Type B pancreatic cell (in vitro differentiated cells): ENCODE measurements at regions not wholly inside any gene's neighbourhood (a gene's known extent, or its start where the extent isn't known, plus 50 kb on each side); places are given as distances from the start of the nearest gene placed in this dataset.

Source experiments
- DNase-seq: peaks from one replicate; pipeline ENCODE4 v3.0.0; 2021; ENCODE audit warnings: mixed read lengths; ENCODE audit not compliant: unreplicated experiment; ENCODE audit errors: extremely low spot score
- H3K27ac Mint-ChIP-seq: 2 replicates; pipeline ENCODE4 v1.8.0; 2021; ENCODE audit warnings: mild to moderate bottlenecking, mixed read lengths
- H3K27me3 Mint-ChIP-seq: 2 replicates; pipeline ENCODE4 v1.8.0; 2021; ENCODE audit warnings: mixed read lengths
- H3K36me3 Mint-ChIP-seq: 2 replicates; pipeline ENCODE4 v1.8.0; 2021; ENCODE audit warnings: mixed read lengths
- H3K4me1 Mint-ChIP-seq: one replicate; pipeline ENCODE4 v1.8.0; 2021; ENCODE audit warnings: mixed read lengths; ENCODE audit not compliant: unreplicated experiment
- H3K4me3 Mint-ChIP-seq: 2 replicates; pipeline ENCODE4 v1.8.0; 2021; ENCODE audit warnings: mild to moderate bottlenecking, mixed read lengths
- H3K9me3 Mint-ChIP-seq: 2 replicates; pipeline ENCODE4 v1.8.0; 2021; ENCODE audit warnings: mixed read lengths
- CTCF ChIP-seq: fragments of 200-600 bp; sonication (generic); conservative IDR thresholded peaks from 2 replicates; pipeline ENCODE4 v1.5.0; 2021; ENCODE audit warnings: antibody characterized with exemption, mild to moderate bottlenecking

- H3K4me1 Mint-ChIP-seq, result no peaks in the 10 kb centered on the region
- H3K4me3 Mint-ChIP-seq, result no peak overlapping the region
- H3K36me3 Mint-ChIP-seq, result no peaks in the 10 kb centered on the region
- no peak for DNase-seq
- H3K27me3 Mint-ChIP-seq, result peaks cover 53% of the 10 kb centered on the region
- H3K27ac Mint-ChIP-seq, result no peak overlapping the region
- no peak for TF ChIP-seq CTCF
- H3K9me3 Mint-ChIP-seq, result no peaks in the 10 kb centered on the region
These were observed 64.7 kb upstream of the CISTR start for GRCh38 chr12:53816360-53817020.

DNA sequence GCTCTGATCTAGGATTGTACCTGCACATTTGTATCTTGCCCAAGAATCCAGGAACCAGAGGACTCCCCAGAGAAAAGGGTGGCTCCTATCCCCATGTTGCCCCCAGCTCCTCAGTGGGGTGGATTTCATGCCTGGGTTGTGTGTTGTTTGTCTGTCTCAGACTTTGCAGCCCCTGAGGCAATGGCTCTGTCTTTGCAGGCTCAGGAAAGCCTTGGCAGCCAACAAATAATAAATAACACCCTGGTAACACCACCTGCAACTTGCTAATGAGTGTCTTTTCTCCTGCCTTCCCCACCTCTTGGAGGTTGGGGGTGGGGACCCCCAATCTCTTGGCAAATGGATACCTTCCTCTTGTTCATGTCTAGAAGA is 65.2 kb upstream of the CISTR start:
- H3K27me3 Mint-ChIP-seq, result peaks cover 58% of the 10 kb centered on the region
- DNase-seq, result no peak
- no peak overlapping the region for H3K27ac Mint-ChIP-seq
- no peaks in the 10 kb centered on the region for H3K36me3 Mint-ChIP-seq
- no peak for TF ChIP-seq CTCF
- H3K4me1 Mint-ChIP-seq, result no peaks in the 10 kb centered on the region
- no peak overlapping the region for H3K4me3 Mint-ChIP-seq
- no peaks in the 10 kb centered on the region for H3K9me3 Mint-ChIP-seq

DNA sequence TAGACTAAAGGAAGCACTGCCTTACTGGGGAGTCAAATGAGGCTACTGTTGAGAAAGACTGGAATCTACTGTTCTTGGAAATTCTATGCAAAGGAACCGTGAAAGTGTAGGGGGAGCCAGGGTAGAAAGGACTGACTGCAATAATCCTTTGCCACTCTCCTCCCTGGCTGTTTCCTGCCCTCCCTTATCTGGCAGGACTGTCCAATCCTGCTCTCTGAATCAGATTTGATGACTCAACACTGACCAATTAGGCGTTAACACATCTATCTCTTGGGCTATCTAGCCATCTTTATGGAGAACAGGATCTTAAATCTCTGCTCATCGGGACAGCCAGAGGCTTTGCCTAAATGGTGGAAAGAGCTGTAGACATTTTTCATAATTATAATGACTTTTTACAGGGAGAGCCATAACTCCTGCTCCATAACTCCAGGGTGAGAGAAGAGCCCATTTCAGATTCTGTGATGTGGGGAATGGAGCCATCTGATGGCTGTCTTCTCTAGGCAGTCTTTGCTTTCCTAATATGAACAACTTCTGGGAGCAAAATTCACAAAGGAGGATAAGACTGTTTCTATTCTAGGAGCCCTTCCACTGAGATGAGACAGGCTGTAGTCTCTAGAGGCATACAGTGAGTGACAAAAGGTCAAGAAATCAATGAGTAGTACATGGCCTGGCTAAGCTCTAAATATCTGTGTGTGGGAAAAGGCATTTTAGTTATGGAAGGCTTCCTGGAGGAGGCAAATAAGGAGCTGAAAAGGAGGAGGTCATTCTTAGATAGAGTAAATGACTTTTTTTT is 68.9 kb upstream of the CISTR start:
- Mint-ChIP-seq H3K4me1 (no peaks in the 10 kb centered on the region), H3K9me3 (no peaks in the 10 kb centered on the region), H3K36me3 (no peaks in the 10 kb centered on the region), H3K4me3 (no peak overlapping the region), H3K27ac (no peak overlapping the region), H3K27me3 (peaks cover 87% of the 10 kb centered on the region)
- no peak for DNase-seq
- TF ChIP-seq CTCF, result no peak

GRCh38 chr12:53824001-53824712 is 72.4 kb upstream of the CISTR start:
- Mint-ChIP-seq H3K27ac (no peak overlapping the region), H3K4me3 (no peak overlapping the region), H3K4me1 (no peaks in the 10 kb centered on the region), H3K36me3 (no peaks in the 10 kb centered on the region), H3K27me3 (peaks cover 75% of the 10 kb centered on the region), H3K9me3 (no peaks in the 10 kb centered on the region)
- no peak for TF ChIP-seq CTCF
- no peak for DNase-seq

DNA sequence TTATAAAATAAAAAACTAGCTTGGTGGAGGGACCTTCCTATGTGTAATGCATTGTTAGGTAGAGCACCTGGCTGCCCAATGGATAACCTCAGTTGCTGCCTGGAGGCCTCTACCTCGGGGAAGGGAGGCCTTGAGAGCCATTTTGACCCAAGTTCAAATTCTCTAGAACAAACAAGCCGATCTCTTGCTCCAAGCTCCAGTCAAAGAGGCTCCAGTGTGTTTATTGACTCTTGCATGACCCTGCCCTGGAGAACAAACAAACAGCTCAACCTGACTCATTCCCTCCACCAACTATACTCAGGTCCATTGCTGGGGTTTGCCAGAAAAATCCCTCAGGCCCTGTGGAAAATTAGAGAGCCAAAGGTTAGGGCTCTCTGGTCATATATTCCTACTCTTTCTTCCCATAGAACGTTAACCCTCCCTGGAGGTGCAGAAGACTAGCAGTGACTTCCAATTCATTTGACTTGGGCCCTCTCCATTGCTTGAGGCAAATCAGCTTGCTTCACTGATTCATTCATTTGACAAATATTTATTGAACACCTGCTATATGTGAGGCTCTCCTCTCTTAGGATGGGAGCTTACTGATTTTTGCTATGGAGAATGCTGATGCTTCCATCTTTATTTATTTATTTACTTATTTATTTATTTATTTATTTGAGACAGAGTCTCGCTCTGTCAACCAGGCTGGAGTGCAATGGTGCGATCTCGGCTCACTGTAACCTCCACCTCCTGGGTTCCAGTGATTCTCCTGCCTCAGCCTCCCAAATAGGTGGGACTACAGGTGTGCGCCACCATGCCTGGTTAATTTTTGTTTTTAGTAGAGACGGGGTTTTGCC is 73.7 kb upstream of the CISTR start:
- H3K36me3 Mint-ChIP-seq, result no peaks in the 10 kb centered on the region
- no peak overlapping the region for H3K4me3 Mint-ChIP-seq
- no peak for DNase-seq
- H3K27ac Mint-ChIP-seq, result no peak overlapping the region
- no peaks in the 10 kb centered on the region for H3K9me3 Mint-ChIP-seq
- no peak for TF ChIP-seq CTCF
- no peaks in the 10 kb centered on the region for H3K4me1 Mint-ChIP-seq
- peaks cover 69% of the 10 kb centered on the region for H3K27me3 Mint-ChIP-seq
